Type B pancreatic cell (in vitro differentiated cells): ENCODE measurements at regions not wholly inside any gene's neighbourhood (a gene's known extent, or its start where the extent isn't known, plus 50 kb on each side); places are given as distances from the start of the nearest gene placed in this dataset.

ENCODE experiments used
- DNase-seq: peaks from one replicate; pipeline ENCODE4 v3.0.0; 2021; ENCODE audit warnings: mixed read lengths; ENCODE audit not compliant: unreplicated experiment; ENCODE audit errors: extremely low spot score
- H3K27ac Mint-ChIP-seq: 2 replicates; pipeline ENCODE4 v1.8.0; 2021; ENCODE audit warnings: mild to moderate bottlenecking, mixed read lengths
- H3K27me3 Mint-ChIP-seq: 2 replicates; pipeline ENCODE4 v1.8.0; 2021; ENCODE audit warnings: mixed read lengths
- H3K36me3 Mint-ChIP-seq: 2 replicates; pipeline ENCODE4 v1.8.0; 2021; ENCODE audit warnings: mixed read lengths
- H3K4me1 Mint-ChIP-seq: one replicate; pipeline ENCODE4 v1.8.0; 2021; ENCODE audit warnings: mixed read lengths; ENCODE audit not compliant: unreplicated experiment
- H3K4me3 Mint-ChIP-seq: 2 replicates; pipeline ENCODE4 v1.8.0; 2021; ENCODE audit warnings: mild to moderate bottlenecking, mixed read lengths
- H3K9me3 Mint-ChIP-seq: 2 replicates; pipeline ENCODE4 v1.8.0; 2021; ENCODE audit warnings: mixed read lengths
- TF ChIP-seq, protein P1 (sequence below): fragments of 200-600 bp; sonication (generic); conservative IDR thresholded peaks from 2 replicates; pipeline ENCODE4 v1.5.0; 2021; ENCODE audit warnings: antibody characterized with exemption, mild to moderate bottlenecking

DNA sequence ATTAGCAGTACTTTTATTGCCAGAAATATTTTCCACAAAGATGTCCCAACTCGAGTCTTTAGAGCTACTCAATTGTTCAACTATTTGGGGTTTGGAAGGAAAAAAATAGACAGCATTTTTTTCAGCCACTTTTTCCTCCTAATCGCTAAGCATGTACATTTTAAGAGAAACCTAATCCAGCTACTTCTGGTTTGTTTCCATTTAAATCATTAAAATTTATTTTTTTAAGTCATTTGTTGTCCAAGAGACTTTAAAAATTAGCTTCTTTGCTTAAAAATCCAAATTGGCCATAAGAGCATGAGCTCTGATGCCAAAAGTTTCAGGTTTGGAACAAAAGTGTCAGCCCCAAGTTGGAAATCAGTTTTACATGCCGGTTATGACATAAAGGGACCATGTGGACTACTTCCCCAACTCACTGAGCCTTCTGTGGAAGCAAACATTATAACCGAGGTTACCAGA lies 186.3 kb upstream of the INTU start:
- H3K4me3 Mint-ChIP-seq, result no peak overlapping the region
- no peaks in the 10 kb centered on the region for H3K36me3 Mint-ChIP-seq
- no peaks in the 10 kb centered on the region for H3K4me1 Mint-ChIP-seq
- DNase-seq, result no peak
- H3K27me3 Mint-ChIP-seq, result no peaks in the 10 kb centered on the region
- H3K9me3 Mint-ChIP-seq, result peaks cover 4% of the 10 kb centered on the region
- no peak overlapping the region for H3K27ac Mint-ChIP-seq
- TF ChIP-seq, protein P1, sequence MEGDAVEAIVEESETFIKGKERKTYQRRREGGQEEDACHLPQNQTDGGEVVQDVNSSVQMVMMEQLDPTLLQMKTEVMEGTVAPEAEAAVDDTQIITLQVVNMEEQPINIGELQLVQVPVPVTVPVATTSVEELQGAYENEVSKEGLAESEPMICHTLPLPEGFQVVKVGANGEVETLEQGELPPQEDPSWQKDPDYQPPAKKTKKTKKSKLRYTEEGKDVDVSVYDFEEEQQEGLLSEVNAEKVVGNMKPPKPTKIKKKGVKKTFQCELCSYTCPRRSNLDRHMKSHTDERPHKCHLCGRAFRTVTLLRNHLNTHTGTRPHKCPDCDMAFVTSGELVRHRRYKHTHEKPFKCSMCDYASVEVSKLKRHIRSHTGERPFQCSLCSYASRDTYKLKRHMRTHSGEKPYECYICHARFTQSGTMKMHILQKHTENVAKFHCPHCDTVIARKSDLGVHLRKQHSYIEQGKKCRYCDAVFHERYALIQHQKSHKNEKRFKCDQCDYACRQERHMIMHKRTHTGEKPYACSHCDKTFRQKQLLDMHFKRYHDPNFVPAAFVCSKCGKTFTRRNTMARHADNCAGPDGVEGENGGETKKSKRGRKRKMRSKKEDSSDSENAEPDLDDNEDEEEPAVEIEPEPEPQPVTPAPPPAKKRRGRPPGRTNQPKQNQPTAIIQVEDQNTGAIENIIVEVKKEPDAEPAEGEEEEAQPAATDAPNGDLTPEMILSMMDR, result no peak

DNA sequence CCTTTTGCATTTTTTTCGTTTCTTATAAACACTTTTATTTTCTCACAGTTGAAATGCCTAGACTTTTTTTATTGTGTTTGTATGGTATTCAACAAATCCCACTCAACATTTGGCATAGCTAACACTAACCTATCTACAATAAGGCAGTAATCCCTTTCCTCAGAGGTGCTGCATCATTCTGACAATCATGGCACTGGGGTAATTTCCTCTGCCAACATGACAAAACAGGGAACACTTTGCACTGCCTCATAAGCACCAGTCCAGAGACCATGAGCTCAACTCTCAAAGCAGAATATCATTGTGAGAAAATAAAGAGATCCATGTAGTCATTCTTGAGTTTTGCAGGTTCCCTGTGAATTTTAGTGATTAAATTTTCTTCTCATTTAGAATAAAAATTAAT lies 183.8 kb upstream of the INTU start:
- Mint-ChIP-seq H3K27ac (no peak overlapping the region), H3K4me3 (no peak overlapping the region), H3K27me3 (no peaks in the 10 kb centered on the region), H3K36me3 (no peaks in the 10 kb centered on the region), H3K4me1 (no peaks in the 10 kb centered on the region), H3K9me3 (no peaks in the 10 kb centered on the region)
- TF ChIP-seq, protein P1, result no peak
- DNase-seq, result no peak

DNA sequence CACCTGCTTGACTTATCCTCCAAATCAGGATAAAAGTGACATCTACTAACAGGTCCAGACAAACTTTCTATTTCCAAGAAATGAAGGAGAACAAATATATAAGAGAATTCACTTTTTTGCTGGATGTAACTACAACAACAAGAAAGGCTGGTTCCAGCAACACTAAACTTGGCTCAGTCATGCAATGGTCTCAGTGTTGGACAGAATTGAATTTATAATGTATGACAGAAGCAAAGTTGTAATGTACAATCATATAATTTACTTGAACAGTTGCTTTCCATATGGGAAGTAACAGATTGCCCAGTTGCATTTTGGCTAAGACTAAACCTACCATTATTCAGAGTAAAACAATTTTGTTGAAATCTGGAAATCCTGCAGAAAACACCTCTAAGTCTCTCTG lies 183.3 kb upstream of the INTU start:
- Mint-ChIP-seq H3K27me3 (no peaks in the 10 kb centered on the region), H3K27ac (no peak overlapping the region), H3K4me1 (no peaks in the 10 kb centered on the region), H3K9me3 (no peaks in the 10 kb centered on the region), H3K4me3 (no peak overlapping the region), H3K36me3 (no peaks in the 10 kb centered on the region)
- no peak for DNase-seq
- TF ChIP-seq, protein P1, result no peak

DNA sequence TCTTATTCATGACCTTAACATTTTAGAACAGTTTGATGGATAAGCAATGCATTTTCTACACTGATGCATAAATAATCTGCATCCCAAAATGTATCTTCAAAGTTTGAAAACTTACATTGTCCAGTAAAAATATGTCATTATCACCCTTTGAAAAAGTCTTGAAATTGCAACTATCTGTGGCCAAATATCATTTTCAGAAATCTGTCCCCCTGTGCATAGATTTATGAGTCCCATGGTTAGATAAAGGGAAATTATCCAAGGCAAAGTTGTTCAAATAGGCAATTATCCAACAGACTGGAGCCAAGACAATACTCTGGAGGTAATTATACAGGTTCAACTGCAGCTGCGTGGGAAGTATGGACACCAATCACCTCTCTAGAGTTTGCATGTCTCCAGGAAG lies 182.5 kb upstream of the INTU start:
- no peak overlapping the region for H3K4me3 Mint-ChIP-seq
- H3K9me3 Mint-ChIP-seq, result no peaks in the 10 kb centered on the region
- H3K27me3 Mint-ChIP-seq, result no peaks in the 10 kb centered on the region
- TF ChIP-seq, protein P1, result no peak
- H3K36me3 Mint-ChIP-seq, result no peaks in the 10 kb centered on the region
- H3K27ac Mint-ChIP-seq, result no peak overlapping the region
- no peak for DNase-seq
- no peaks in the 10 kb centered on the region for H3K4me1 Mint-ChIP-seq

DNA sequence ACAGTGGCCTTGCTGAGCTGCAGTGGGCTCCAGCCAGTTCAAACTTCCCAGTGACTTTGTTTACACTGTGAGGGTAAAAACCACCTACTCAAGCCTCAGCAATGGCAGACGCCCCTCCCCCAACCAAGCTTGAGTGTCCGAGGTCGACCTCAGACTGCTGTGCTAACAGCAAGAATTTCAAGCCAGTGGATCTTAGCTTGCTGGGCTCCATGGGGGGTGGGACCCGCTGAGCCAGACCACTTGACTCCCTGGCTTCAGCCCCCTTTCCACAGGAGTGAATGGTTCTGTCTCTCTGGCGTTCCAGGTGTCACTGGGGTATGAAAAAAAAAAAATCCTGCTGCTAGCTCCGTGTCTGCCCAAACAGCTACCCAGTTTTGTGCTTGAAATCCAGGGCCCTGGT lies 168.9 kb upstream of the INTU start:
- Mint-ChIP-seq H3K27ac (no peak overlapping the region), H3K4me3 (no peak overlapping the region), H3K4me1 (no peaks in the 10 kb centered on the region), H3K27me3 (no peaks in the 10 kb centered on the region), H3K36me3 (no peaks in the 10 kb centered on the region), H3K9me3 (peaks cover 6% of the 10 kb centered on the region)
- DNase-seq, result no peak
- TF ChIP-seq, protein P1, result no peak

DNA sequence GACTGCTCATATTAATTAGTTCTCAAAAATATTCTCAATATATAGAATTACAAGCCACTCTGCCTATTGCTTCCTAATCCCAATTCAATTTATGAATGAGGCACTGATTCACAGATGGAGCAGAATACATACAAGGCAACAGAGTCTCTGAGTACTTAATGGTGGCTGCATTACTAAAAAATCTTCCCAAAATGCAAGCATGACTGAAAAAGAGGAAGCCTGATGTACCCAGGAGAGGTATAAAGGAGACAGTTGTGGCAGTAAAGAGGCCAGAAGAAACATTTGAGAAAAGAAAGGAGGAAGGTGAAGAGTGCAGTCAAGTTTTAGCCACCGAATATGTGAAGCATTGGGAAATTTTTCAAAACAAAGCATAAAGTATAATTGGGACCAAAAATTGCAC lies 163.2 kb upstream of the INTU start:
- no peaks in the 10 kb centered on the region for H3K9me3 Mint-ChIP-seq
- TF ChIP-seq, protein P1, result no peak
- no peak overlapping the region for H3K4me3 Mint-ChIP-seq
- DNase-seq, result no peak
- no peaks in the 10 kb centered on the region for H3K27me3 Mint-ChIP-seq
- no peaks in the 10 kb centered on the region for H3K4me1 Mint-ChIP-seq
- no peaks in the 10 kb centered on the region for H3K36me3 Mint-ChIP-seq
- H3K27ac Mint-ChIP-seq, result no peak overlapping the region
